ENCODE measurements at regions not wholly inside any gene's neighbourhood (a gene's known extent, or its start where the extent isn't known, plus 50 kb on each side); places are given as distances from the start of the nearest gene placed in this dataset.

DNA sequence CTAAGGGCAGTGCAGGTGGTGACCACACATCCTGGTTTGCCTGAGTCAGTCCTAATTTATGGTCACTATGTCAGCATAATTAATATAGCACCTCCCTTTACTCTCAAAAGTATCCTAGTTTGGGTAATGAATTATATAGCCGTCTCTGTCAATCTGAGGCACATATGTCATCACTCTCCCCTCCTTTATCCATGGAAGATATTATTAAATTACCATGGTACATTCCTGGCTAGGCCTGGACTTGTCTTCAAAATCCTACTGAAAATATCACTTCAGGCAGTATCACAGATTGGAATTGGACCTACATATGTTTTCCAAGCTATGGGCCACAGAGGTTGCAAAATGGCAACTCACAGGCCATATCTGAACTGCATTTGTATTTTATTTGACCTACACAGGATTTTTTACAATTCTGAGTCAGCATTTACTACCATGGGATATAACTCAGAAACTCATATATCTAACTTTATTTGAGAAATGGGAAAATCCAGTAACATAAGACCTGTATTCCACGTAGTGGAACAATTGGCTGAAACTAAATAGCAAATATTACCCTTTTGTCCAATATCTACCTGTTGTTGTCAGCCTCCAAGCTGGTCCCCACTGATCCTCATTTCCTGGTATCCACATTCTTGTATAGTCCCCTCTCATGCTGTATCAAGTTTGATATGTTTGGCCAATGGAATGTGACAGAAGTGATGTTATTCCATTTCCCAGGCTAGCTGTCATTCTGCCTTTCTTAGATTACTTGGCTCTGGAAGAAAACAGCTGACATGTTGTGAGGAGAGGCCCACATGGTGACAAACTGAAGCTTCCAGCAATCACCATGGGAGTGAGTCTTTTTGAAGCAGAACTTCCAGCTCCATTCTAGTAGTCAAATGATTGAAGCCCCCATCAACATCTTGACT lies 102.5 kb upstream of the MDM1 start:
- TF ChIP-seq, protein P1, sequence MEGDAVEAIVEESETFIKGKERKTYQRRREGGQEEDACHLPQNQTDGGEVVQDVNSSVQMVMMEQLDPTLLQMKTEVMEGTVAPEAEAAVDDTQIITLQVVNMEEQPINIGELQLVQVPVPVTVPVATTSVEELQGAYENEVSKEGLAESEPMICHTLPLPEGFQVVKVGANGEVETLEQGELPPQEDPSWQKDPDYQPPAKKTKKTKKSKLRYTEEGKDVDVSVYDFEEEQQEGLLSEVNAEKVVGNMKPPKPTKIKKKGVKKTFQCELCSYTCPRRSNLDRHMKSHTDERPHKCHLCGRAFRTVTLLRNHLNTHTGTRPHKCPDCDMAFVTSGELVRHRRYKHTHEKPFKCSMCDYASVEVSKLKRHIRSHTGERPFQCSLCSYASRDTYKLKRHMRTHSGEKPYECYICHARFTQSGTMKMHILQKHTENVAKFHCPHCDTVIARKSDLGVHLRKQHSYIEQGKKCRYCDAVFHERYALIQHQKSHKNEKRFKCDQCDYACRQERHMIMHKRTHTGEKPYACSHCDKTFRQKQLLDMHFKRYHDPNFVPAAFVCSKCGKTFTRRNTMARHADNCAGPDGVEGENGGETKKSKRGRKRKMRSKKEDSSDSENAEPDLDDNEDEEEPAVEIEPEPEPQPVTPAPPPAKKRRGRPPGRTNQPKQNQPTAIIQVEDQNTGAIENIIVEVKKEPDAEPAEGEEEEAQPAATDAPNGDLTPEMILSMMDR (IDR thresholded peaks at IDR 0.05): no peak
- TF ChIP-seq POLR2A (IDR thresholded peaks at IDR 0.05): no peak

Measured in body of pancreas (tissue), 4 donors.